H1 (cell line): ENCODE measurements at regions not wholly inside any gene's neighbourhood (a gene's known extent, or its start where the extent isn't known, plus 50 kb on each side); places are given as distances from the start of the nearest gene placed in this dataset.

ENCODE experiments used
- CTCF ChIA-PET: fragments of 300-600 bp; sonication (Branson Sonifier 250); formaldehyde crosslinking; loops from one replicate; lab custom pipeline; 2021; ENCODE audit not compliant: partially characterized antibody; lab: Charles Lee
- POLR2A ChIA-PET: fragments of 300-600 bp; sonication (Branson Sonifier 250); formaldehyde crosslinking; loops from one replicate; lab custom pipeline; 2021; ENCODE audit warnings: inconsistent platforms; ENCODE audit not compliant: partially characterized antibody; lab: Charles Lee
- DNase-seq, 2 experiments: peaks; one replicate each; pipeline versions ENCODE4 v3.0.0 to v3.0.0-alpha.2; 2010 to 2022; ENCODE audit warnings: low spot score in 2 of 2, low read depth in 1 of 2, mixed read lengths in 1 of 2
- FAIRE-seq: peaks from 2 replicates; lab custom pipeline; 2011; peaks lifted over from hg19 to GRCh38; lab: Jason Lieb, UNC
- H2AFZ ChIP-seq: 2 replicates; pipeline ENCODE4 v1.8.1; 2012; ENCODE audit warnings: low read length, inconsistent platforms
- H2AK5ac ChIP-seq: 2 replicates; pipeline ENCODE4 v1.6.1; 2013; ENCODE audit warnings: low read depth, low read length
- H2BK120ac ChIP-seq: replicated peaks from 2 replicates; pipeline ENCODE3; 2013; ENCODE audit warnings: low read depth, low read length, inconsistent platforms
- H2BK12ac ChIP-seq: 2 replicates; pipeline ENCODE4 v1.6.1; 2013; ENCODE audit warnings: low read depth, low read length
- H2BK15ac ChIP-seq: 2 replicates; pipeline ENCODE4 v1.6.1; 2013; ENCODE audit warnings: low read length
- H2BK20ac ChIP-seq: 2 replicates; pipeline ENCODE4 v1.6.1; 2013; ENCODE audit warnings: low read length
- H2BK5ac ChIP-seq: 2 replicates; pipeline ENCODE4 v1.6.1; 2013; ENCODE audit warnings: low read depth, low read length
- H3K14ac ChIP-seq: 2 replicates; pipeline ENCODE4 v1.6.1; 2013; ENCODE audit warnings: inconsistent platforms; ENCODE audit not compliant: insufficient read length
- H3K18ac ChIP-seq: 2 replicates; pipeline ENCODE4 v1.6.1; 2013; ENCODE audit warnings: low read length; ENCODE audit errors: extremely low read depth
- H3K23ac ChIP-seq: 2 replicates; pipeline ENCODE4 v1.6.1; 2013; ENCODE audit warnings: inconsistent platforms; ENCODE audit not compliant: insufficient read length
- H3K23me2 ChIP-seq: 2 replicates; pipeline ENCODE4 v1.6.1; 2013; ENCODE audit warnings: low read depth, low read length
- H3K27ac ChIP-seq: 2 replicates; pipeline ENCODE4 v1.6.1; 2011; ENCODE audit warnings: low read depth, low read length, inconsistent platforms
- H3K27me3 ChIP-seq, 4 experiments: replicated peaks in 1 of 4; 1 replicate in 1 of 4; 2 replicates in 3 of 4; pipeline versions ENCODE4 v1.6.1 to v1.8.1; 2011 to 2013; ENCODE audit warnings: low read length in 3 of 4, mild to moderate bottlenecking in 3 of 4, inconsistent platforms in 2 of 4, mixed read lengths in 2 of 4, moderate library complexity in 1 of 4; ENCODE audit not compliant: control insufficient read depth in 3 of 4, insufficient read depth in 3 of 4; ENCODE audit errors: extremely low read depth in 1 of 4
- H3K36me3 ChIP-seq, 4 experiments: 2 replicates each; pipeline versions ENCODE4 v1.6.1 to v1.8.1; 2011 to 2013; ENCODE audit warnings: mild to moderate bottlenecking in 4 of 4, low read length in 3 of 4, moderate library complexity in 2 of 4, control low read depth in 1 of 4, inconsistent platforms in 1 of 4; ENCODE audit not compliant: insufficient read depth in 4 of 4, control insufficient read depth in 2 of 4
- H3K4ac ChIP-seq: replicated peaks from 2 replicates; pipeline ENCODE3; 2013; ENCODE audit warnings: low read length, low read depth, mixed read lengths, inconsistent platforms; ENCODE audit not compliant: insufficient read length
- H3K4me1 ChIP-seq, 4 experiments: replicated peaks in 1 of 4; 1 replicate in 1 of 4; 2 replicates in 3 of 4; pipeline versions ENCODE4 v1.6.1 to v1.8.1; 2011 to 2013; ENCODE audit warnings: low read length in 3 of 4, inconsistent platforms in 2 of 4, mixed read lengths in 1 of 4; ENCODE audit not compliant: insufficient read depth in 4 of 4, control insufficient read depth in 3 of 4
- H3K4me2 ChIP-seq, 2 experiments: 2 replicates each; pipeline versions ENCODE4 v1.6.1 to v1.8.1; 2011 to 2013; ENCODE audit warnings: low read depth in 2 of 2, low read length in 2 of 2, control low read depth in 1 of 2, inconsistent platforms in 1 of 2, mild to moderate bottlenecking in 1 of 2; ENCODE audit not compliant: insufficient read depth in 1 of 2
- H3K4me3 ChIP-seq, 4 experiments: fragments of 200-600, 300-600 bp in 1 of 4; sonication (generic), shearing (Covaris generic), sonication (Bioruptor Twin) in 1 of 4; 2 replicates each; pipeline versions ENCODE4 v1.5.1 to v1.8.1; 2011 to 2016; ENCODE audit warnings: low read length in 4 of 4, low read depth in 3 of 4, control low read depth in 2 of 4, inconsistent platforms in 2 of 4, mild to moderate bottlenecking in 2 of 4, mixed read lengths in 1 of 4, moderate library complexity in 1 of 4; ENCODE audit not compliant: insufficient read depth in 2 of 4; ENCODE audit errors: extremely low read depth in 1 of 4
- H3K56ac ChIP-seq: replicated peaks from 2 replicates; pipeline ENCODE3; 2013; ENCODE audit warnings: low read depth, mild to moderate bottlenecking, mixed read lengths, low read length, inconsistent platforms; ENCODE audit not compliant: insufficient read length
- H3K79me1 ChIP-seq: 2 replicates; pipeline ENCODE4 v1.6.1; 2013; ENCODE audit warnings: low read depth, low read length, control low read depth
- H3K79me2 ChIP-seq, 2 experiments: 2 replicates each; pipeline versions ENCODE4 v1.6.1 to v1.8.1; 2012 to 2013; ENCODE audit warnings: low read length in 2 of 2, mild to moderate bottlenecking in 2 of 2, inconsistent platforms in 1 of 2; ENCODE audit not compliant: insufficient read depth in 2 of 2, control insufficient read depth in 1 of 2
- H3K9ac ChIP-seq, 4 experiments: replicated peaks in 1 of 4; 1 replicate in 1 of 4; 2 replicates in 3 of 4; pipeline versions ENCODE4 v1.6.1 to v1.8.1; 2011 to 2013; ENCODE audit warnings: low read depth in 3 of 4, low read length in 3 of 4, control low read depth in 2 of 4, mild to moderate bottlenecking in 2 of 4, moderate library complexity in 2 of 4, inconsistent platforms in 1 of 4; ENCODE audit errors: extremely low read depth in 1 of 4
- H3K9me3 ChIP-seq, 2 experiments: 2 replicates each; pipeline versions ENCODE4 v1.6.1 to v1.8.1; 2012 to 2013; ENCODE audit warnings: mild to moderate bottlenecking in 2 of 2, moderate library complexity in 2 of 2, control low read depth in 1 of 2, inconsistent platforms in 1 of 2, low read depth in 1 of 2, low read length in 1 of 2, mixed read lengths in 1 of 2; ENCODE audit not compliant: insufficient read depth in 2 of 2
- H4K20me1 ChIP-seq, 2 experiments: replicated peaks in 1 of 2; 2 replicates each; pipeline versions ENCODE3 to v1.8.1; 2011 to 2013; ENCODE audit warnings: inconsistent platforms in 2 of 2, low read length in 2 of 2, mild to moderate bottlenecking in 1 of 2; ENCODE audit not compliant: insufficient read depth in 2 of 2, control insufficient read depth in 1 of 2
- H4K5ac ChIP-seq: 2 replicates; pipeline ENCODE4 v1.6.1; 2013; ENCODE audit warnings: low read length, low read depth, mixed read lengths, inconsistent platforms; ENCODE audit not compliant: insufficient read length
- H4K8ac ChIP-seq: 2 replicates; pipeline ENCODE4 v1.8.0; 2013; ENCODE audit warnings: mild to moderate bottlenecking, moderate library complexity, low read length, inconsistent platforms; ENCODE audit not compliant: insufficient read depth; ENCODE audit errors: extremely low read depth
- H4K91ac ChIP-seq: replicated peaks from 2 replicates; pipeline ENCODE3; 2013; ENCODE audit warnings: low read length, mixed read lengths, inconsistent platforms; ENCODE audit not compliant: insufficient read length
- WGBS, 2 experiments: shearing (Covaris generic) in 1 of 2; methylation state at CpG; one replicate each; pipeline versions ENCODE4 v1.1.6 to v1.1.7; 2013 to 2015; ENCODE audit warnings: low lambda C conversion rate in 2 of 2, mixed read lengths in 2 of 2, inconsistent platforms in 1 of 2, low coverage in 1 of 2, missing lambda C conversion rate in 1 of 2; ENCODE audit not compliant: insufficient replicate concordance in 2 of 2, insufficient coverage in 1 of 2, insufficient read length in 1 of 2; ENCODE audit errors: extremely low coverage in 1 of 2, missing lambda C conversion rate in 1 of 2; 5-methylcytosine and 5-hydroxymethylcytosine counted together

DNA sequence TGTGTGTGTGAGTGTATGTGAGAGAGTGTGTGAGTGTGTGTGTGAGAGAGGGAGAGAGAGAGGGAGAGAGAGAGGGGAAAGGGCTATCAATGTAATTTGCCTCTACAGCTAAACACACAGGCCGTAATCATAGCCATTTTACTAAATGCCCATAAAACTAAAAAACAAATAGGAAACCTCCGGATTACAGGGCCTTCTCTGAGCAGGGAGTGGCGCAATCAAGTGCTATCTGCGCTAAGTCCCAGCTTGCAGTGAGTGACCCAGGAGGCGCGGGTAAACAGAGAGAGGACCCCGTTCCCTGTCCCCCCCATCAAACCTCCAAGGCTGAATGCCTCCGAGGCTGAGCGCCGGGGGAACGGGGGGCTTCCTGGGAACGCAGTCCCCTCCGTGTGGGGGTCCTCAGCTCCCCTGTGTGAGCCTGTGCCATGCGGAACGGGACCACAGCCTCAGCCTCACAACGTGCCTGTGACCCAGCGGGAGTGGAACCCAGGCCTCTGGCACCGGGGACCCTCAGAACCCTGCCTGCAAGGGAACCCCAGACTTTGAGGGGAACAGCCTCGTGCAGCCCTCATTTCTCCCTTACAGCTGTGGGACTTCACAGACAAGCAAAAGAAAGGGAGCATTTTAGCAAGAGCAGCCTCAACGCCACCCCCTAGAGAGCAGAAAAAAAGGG is 54.7 kb upstream of the ID2 start:
- no peaks in the 10 kb centered on the region; a peak in 1 of 7 replicates for H3K27me3 ChIP-seq
- no peak overlapping the region for H2BK20ac ChIP-seq
- no peak overlapping the region for H3K4me3 ChIP-seq
- H3K9me3 ChIP-seq: no peaks in the 10 kb centered on the region
- H3K18ac ChIP-seq: no peak overlapping the region
- H2BK12ac ChIP-seq: peak overlapping the region; percentile 80; the same call in 1 of the 2 replicates
- H2AFZ ChIP-seq: no peak overlapping the region
- no peaks in the 10 kb centered on the region for H3K36me3 ChIP-seq
- H3K79me1 ChIP-seq: no peaks in the 10 kb centered on the region
- H3K23ac ChIP-seq: no peak overlapping the region
- no peak overlapping the region for H3K9ac ChIP-seq
- no peak overlapping the region for H3K4me2 ChIP-seq
- peaks cover 0 to 4% (median 3%) of the 10 kb centered on the region in 4 experiments; a peak in 3 of 7 replicates for H3K4me1 ChIP-seq
- H3K4ac ChIP-seq: no peak overlapping the region
- H4K91ac ChIP-seq: no peak overlapping the region
- no peak overlapping the region for H3K14ac ChIP-seq
- H4K8ac ChIP-seq: no peak overlapping the region
- peak overlapping the region; percentile 93; the same call in 1 of the 2 replicates for H2AK5ac ChIP-seq
- CTCF ChIA-PET: interaction anchor here (1.6 to 1.9 kb wide), 2 partner anchors 8 to 14 kb away, joined by 4 to 5 read pairs; no protein-coding TSS in a partner anchor
- no peak overlapping the region for H2BK15ac ChIP-seq
- H2BK120ac ChIP-seq: peak overlapping the region; percentile 63
- no peak overlapping the region for H2BK5ac ChIP-seq
- DNase-seq: no peak
- no peak for FAIRE-seq
- H3K27ac ChIP-seq: no peak overlapping the region
- POLR2A ChIA-PET: no interaction called here
- no peak overlapping the region for H3K56ac ChIP-seq
- H4K5ac ChIP-seq: no peak overlapping the region
- peaks cover 0 to 3% of the 10 kb centered on the region in 2 experiments for H4K20me1 ChIP-seq
- H3K79me2 ChIP-seq: no peaks in the 10 kb centered on the region
- 90% methylated on average over 20 of the region's 20 CpGs; no CpG with 5 or more reads in 1 of the 2 experiments for WGBS, 2 experiments
- peaks cover 3% of the 10 kb centered on the region; the same call in 1 of the 2 replicates for H3K23me2 ChIP-seq
